GM18867 (cell line): ENCODE measurements at regions not wholly inside any gene's neighbourhood (a gene's known extent, or its start where the extent isn't known, plus 50 kb on each side); places are given as distances from the start of the nearest gene placed in this dataset.
A peak's percentile ranks its signal among the peaks of the same experiment; 100 is the strongest.

ENCODE experiments used
- ATAC-seq: cut with Tn5 transposase; IDR thresholded peaks from one replicate; pipeline ENCODE4 v1.9.1; 2021; ENCODE audit warnings: mild to moderate bottlenecking, moderate library complexity; ENCODE audit not compliant: unreplicated experiment

DNA sequence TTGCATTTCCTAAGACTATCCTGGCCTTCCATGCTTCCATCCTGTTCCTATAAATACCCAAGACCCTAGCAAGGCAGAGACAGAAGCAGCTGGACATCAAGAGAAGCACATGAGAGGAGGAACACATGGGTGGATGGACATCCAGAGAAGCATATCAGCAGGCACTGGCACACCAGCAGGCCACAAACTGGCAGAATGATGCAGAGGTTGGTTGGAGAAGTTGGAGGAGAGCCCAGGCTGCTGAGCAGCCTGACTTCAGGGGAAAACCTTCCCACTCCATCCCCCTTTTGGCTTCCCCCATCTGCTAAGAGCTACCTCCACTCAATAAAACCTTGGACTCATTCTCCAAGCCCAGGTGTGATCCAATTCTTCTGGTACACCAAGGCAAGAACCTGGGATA lies 332.5 kb downstream of the FRK start:
- ATAC-seq, result no peak

DNA sequence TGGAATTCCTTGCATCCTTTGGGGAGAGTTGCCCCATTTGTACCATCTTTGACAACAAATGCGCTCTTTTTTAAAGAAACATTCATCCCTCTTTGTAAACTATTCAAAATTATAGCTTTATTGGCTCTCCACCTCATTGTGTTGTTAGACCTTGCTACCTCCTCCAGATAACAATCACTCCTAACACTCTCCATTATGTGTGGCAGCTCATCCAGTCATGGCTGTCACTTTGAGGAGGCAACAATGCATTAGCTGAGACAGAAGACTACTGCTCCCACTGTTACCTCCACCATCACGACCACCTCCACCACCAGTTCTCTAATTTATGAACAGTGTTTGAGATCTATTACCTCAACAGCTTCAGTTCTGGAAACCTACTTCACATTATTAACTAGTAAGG lies 339.1 kb downstream of the FRK start:
- ATAC-seq, result no peak

DNA sequence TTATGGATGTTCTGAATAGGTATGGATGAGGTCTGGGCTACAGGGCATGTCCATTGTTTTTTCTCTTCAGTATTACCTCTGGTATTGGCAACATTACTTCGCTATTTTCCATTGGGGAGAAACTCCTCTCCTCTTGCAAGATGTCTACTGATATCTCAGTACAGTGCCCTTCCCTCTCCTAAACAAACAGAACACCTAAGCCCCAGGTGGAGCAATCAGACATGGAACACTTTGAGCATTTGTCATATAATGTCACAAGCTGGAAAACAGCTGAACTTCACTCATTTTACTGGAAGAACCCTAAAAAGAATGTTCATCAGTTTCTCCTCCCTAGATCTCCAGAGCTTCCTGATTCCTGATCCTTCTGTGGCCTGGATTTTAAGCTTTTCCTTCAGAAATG lies 339.8 kb downstream of the FRK start:
- ATAC-seq, result no peak

DNA sequence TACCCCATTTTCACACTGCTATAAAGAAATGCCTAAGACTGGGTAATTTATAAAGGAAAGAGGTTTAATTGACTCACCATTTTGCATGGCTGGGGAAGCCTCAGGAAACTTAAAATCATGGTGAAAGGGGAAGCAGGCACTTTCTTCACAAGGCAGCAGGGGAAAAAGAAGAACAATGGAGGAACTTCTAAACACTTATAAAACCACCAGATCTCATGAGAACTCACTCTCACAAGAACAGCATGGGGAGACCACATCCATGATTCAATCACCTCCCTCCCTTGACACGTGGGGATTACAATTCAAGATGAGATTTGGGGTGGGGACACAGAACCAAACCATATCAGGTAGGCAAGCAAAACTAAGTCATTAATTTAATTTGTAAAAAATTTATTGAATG lies 343.2 kb downstream of the FRK start:
- ATAC-seq, result peak; percentile 11

DNA sequence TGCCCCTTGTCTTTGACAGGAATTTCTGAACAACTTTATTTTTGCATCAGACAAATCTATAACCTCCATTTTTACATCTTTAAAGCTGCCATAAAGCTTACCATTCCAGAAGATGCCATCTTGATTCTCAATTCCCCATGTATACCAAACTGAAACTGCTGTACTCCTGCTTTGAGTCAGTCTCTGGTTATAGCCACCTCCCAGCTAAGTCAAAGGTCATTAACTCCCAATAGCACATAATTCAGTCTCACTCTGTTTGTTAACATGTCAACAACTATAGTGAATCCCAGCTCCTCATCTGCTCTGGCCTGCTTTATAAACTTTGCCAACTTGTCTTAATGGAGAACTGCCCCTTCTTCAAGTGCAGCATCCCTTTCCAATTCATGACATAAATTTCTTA lies 343.6 kb downstream of the FRK start:
- peak; percentile 96 for ATAC-seq

DNA sequence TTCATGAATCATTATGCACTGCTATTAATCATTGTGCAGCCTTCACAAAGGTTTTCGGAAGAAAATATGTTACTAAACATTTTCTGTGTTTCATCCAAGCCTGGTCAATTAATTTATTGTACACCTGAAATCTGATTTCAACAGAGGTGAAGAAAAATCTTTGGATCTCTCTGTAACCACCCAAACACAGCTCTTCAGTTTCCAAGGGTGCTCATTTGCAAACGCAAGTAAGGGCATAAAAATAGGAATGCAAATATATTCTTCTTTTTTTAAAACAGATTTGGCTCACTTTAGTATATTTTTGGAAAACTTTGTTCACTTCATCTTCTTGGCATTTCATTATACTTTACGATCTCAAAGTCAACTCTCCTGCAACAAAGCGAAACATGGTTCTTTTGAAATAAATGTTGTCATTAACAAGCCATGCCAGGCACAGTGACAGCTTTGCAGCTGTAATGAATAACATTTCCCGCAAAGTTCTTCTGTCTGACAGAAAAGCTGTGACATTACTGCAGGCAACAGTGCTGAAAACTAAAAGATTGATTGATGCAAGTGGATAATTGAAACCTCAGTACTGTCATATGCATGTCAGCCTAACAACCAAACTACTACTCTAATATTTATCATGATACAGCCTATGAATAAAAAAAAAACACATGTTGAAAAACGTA lies 348.3 kb downstream of the FRK start:
- no peak for ATAC-seq

DNA sequence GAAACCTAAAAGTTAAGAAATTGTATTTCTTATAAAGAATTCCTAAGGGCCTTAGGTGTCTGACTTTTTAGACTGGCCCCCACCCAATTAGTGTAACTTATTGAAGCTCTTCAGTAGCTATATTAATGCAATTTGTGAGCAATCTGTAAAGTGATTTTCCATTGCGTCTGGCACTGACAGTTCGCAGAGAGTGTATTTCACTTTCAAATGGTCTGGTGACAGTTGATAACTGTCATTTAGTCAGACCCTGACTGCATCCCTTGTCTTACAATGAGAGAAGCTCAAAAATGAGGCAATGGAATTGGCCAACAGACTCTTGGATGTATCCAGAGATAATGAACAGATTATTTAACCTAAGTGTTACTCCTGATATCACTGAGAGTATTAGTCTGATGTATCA lies 351.8 kb downstream of the FRK start:
- ATAC-seq, result no peak

DNA sequence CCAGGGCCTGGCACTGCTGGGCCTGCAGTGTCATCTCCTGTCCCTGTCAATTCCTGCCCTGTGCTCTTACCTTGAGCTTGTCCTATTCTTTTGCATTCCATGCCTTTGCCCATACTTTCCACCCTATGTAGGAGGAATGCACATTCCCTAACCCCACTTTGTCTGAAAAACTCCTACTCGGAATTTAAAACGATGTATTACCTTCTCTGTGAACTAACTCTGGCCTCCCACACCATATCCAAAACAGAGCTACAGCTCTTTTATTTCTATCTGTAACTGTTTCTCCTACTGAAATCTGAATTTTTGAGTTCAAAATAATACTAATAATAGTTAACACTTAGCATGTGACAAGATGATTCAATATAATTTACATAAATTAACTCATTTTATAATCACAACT lies 353.7 kb downstream of the FRK start:
- ATAC-seq, result no peak

DNA sequence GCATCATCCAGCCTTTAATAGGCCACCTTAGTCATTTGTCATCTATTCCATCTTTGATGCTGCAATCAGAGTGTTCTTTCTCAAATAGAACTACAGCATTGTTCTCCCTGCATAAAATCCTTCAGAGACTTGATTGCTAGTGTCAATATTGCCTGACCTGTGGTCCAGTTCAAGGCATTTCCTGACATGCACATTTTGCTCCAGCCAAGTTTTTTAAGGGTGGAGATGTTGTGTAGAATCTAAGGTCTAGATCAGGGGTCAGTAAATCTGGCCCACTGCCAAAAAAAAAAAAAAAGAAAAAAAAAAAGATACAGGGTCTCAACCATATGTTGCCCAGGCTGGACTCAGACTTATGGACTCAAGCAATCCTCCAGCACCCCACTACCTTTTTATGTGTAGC lies 354.4 kb downstream of the FRK start:
- no peak for ATAC-seq

DNA sequence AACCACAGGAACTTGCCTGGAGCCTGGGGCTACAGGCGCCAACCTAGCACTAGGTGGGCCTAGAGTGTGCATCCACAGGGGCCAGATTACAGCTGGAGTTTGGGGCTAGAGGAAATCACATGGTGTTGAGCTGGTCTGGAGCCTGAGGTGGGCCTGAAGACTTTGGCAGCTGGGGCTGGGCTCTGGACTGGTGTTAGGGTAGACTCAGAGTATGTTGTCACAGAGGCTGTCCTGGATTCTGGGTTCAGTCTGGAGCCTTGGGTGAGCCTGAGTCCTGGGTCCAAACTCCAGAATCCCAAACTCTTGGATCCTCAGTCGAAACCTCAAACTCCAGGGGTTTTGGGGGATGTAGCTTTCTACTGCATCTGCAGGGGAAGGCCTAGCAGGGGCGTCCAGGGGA lies 356.7 kb downstream of the FRK start:
- no peak for ATAC-seq

DNA sequence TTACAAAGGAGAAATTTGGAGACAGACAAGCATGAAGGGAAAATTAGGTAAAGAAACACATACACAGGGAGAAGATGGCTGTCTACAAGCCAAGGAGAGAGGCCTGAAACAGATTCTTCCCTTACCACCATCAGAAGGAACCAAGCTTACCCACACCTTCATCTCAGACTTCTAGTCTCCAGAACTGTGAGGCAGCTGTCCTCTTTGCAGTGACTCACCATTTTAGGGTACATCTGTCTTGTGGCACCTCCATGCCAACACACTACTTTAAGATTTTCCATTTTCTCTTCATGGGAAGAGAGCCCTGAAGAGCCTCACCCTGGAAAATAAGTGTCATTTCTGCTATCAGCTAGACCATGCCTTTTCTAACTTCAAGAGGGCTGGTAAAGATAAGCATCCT lies 369.3 kb downstream of the FRK start:
- ATAC-seq, result no peak

DNA sequence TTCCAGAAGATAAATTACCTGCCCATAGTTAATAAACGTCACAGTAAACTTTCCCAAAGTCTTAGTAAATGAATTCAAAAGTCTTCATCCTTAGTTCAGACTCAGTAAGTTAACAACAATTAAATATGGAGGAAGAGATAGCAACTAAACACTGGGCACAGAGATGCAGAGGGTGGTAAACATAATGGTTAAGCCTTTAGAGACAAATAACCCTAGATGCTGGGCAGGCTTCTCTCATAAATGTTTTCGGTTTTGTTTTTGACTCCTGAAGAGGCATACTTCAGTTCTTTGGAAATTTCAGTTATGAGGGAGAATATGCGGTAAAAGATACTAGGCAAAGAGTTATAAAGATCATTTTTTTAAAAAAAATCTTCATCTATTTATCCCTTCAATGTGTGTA lies 369.8 kb downstream of the FRK start:
- ATAC-seq, result no peak

DNA sequence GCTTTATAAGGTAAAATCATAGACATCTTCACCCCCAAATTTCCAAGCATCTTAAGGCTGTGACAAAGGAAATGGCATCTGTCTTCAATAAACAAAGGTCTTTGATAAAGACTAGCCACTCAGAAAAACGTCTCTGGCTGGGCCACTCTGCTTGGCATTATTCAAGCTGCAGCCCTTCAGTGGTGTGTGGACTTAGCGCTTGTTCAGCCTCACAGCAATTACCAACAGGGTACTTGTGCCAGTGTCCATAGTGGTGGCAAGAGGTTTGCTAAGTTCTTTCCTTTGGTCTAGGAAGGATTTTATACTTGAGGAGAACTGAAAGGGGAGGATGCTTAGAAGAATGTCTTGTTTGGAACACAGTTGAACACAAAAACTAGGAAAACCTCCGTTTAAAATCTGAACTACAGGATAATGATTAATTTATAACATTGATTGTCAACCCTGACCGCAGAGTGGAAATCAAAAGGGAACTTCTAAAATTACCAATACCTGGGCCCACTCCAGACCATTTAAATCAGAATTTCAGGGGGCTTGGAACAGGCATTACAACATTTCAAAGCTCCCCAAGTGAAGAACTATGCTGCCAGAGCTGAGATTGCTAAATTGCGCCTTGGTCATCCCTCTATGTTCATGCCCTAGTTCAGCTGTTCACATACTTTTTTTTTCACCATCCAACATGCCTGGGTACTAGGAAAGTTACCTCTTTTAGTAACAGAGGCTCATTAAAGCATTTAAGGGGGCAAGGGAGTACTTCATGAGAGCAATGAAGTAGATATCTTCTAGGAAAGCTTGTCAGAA lies 378.5 kb downstream of the FRK start:
- ATAC-seq, result no peak

DNA sequence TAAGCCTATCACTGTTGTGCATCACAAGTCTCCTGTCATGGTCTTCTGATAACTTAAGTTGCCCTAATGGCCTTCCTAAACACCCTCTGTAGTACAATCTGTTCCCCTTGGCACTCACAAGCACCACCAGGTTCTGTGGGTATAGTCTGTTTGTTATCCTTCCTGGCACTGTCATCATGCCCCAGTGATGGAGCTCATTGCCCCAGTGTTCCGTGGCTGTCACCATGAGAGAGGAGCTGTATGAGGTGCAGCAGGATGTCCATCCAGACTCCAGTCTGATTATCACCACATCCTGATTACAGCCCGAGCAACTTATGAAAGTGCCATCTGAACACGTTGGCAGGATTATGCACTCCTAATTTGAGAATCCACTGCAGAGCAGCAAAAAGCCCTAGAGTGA lies 380.1 kb downstream of the FRK start:
- no peak for ATAC-seq

DNA sequence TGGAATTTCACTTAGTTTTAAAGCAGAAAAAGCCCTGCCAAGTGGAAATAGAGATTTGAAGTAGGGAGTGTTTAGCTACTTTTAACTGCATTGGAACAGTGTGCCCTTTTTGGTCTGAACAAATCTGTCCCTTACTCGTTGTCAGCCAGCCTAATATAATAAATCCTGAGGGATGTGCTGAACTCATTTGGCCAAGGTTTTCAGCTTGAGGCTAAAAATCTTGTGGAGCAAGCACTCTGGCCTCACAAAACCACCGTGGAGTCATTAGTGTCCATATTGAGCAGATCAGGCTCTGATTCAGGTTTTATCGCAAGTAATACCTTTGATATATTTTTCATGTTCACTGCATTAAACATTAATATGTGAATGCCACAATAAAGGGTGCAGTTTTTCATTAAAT lies 383.5 kb downstream of the FRK start:
- no peak for ATAC-seq

DNA sequence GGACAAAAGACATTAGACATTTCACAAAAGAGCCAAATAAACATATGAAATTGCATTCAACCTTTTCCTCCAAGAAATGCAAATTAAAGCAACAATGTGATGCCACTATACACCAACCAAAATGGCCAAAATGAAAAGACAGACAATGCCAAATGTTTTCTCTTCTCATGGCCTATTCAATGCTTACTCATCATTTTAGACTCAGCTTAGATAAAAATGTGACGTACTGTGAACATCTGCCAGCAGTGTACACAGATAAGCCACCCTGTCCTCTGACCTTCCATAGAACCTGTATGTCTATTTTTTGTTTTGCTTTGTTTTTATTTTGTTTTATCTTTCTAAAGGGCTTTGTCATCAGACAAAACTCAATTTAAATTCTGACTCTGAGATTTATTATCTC lies 385.2 kb downstream of the FRK start:
- no peak for ATAC-seq

DNA sequence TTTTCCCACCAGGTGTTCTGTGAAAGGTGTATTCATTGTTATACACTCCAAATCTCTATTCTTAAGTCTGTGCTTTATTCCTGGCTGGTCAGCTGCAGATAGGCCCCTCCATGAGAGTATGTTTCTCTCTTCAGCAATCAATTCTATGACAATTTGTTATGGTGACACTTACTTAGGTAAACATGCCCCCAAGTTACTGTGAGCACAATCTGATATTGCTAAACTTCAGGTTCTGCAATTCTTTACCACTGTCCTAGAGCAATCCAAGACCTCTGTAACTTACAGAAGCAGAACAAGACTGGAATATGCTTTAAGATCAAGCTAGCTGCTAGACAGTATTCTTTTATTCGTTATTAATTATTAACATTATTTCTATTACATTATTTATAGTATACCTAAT lies 391.9 kb downstream of the FRK start:
- no peak for ATAC-seq

DNA sequence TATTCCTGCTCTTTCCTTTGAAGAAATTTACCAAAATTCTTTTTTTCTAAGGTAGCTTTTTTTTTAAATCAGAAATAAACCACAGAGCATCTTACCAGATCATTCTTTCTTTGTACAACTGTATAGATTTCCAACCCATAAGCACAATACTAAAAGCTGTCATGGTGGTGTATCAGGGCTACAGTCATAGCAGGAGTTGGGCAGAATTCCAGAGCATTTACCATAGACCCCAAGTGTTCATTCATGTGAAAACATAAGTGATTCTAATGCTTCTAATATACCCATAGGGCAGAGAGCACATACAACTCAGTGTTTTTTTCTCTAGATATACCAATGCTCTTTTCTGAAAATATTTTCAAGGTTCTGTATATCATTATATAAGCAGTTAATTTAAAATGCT lies 392.5 kb downstream of the FRK start:
- no peak for ATAC-seq

DNA sequence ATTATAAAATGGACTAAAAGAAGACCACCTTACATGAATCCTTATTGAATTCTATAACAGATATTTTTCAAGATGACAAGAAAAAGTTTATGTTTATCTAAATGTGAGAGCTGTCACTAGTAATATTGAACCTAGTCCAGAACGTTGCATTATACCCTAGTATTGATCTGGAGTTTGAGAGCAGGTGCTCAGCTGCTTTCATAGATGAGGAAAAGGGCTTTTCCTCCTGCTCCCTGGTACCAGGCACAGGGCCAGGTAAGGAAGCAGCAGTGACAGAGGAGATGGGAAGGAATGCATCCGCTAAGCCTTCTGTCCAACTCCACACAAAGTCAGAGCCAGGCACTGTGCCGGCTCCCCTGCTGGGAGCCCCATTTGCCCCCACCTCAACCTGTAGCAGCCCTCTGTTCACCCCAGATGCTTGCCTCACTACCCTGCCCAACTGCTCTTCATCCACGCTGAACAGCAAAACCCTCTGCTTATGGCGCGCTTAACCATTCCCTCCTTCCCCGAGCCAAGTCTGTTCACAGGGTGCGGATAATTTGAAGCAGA lies 393.1 kb downstream of the FRK start:
- no peak for ATAC-seq

DNA sequence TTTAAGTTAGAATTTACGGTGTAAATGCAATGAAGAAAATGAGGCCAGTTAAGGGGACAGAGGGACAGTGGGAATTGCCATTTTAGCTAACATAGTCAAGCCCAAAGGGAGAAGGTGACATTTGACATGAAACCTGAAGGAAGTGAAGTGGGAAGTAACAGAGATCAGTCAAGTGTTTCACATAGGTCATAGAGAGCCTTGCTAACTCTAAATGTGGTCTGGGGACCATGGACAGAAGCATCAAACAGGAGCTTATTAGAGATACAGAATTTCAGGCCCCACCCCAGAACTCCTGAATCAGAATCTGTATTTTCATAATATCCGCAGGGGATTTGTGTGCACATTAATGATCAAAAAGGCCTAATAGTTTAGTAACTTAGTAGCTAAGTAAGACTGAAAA lies 393.7 kb downstream of the FRK start:
- no peak for ATAC-seq

DNA sequence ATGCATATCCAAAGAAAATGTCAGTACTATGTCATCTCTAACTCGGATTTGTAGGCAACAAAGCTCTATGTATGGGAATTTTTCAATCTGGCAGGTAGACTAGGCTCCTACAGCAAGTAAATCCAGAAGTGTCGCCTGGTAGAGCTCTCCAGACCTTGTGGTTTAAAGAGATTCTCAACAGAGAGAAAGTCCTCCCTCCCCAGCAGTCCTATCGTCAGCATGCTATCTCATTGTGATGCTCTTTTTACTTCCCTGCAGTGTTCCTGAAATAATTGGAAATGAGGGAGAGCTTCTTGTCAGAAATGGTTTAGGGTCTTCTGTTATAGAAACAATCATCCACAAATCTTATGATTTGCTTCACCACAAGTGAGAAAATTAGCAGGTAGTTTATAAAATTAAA lies 395.4 kb downstream of the FRK start:
- ATAC-seq, result no peak

DNA sequence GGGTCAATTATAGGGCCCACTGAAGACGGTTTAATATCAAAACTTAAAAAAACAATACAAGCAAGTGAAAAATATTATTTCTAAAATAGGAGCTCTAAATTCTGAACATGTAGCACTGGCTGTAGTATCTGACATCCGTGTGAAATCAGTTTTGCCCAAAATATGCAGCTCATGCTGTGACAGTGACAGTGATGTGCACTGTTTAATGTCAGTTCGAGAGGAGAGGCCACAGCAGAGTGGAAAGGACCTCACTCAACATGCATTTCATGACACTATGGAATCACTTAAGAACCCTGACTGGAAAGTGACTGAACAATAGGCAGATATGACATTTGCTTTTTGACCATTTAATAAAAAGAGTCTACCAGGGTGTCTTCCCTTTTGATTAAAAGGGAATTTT lies 397.0 kb downstream of the FRK start:
- no peak for ATAC-seq

DNA sequence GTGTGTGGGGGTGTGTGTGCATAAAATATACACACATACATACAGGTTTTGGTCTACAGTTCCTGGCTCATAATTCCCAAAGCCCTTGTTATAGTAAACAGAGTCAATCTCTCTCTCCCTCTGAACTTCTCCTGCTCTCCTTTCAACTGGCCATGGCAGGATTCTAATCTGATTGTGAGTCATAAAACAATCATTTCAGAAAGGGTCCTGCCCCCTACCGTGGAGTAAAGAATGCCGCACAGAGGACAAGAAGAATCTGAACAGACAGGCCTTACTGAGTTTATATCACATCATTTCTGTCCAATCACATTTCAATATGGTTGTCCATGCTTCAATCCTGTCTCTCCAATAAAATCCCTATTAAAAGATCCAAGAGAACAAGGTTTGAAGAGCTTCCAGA lies 416.9 kb downstream of the FRK start:
- no peak for ATAC-seq
